Thyroid gland (tissue), 4 donors: ENCODE measurements at regions not wholly inside any gene's neighbourhood (a gene's known extent, or its start where the extent isn't known, plus 50 kb on each side); places are given as distances from the start of the nearest gene placed in this dataset.

ENCODE experiments used
- CTCF ChIP-seq, 6 experiments: fragments of 200-600 bp in 3 of 6; fragments of 450-650 bp in 3 of 6; sonication (generic) in 3 of 6; IDR thresholded peaks; one replicate each; pipeline ENCODE4 v1.5.1; 2016 to 2019; ENCODE audit warnings: antibody characterized with exemption in 6 of 6, mild to moderate bottlenecking in 2 of 6, inconsistent platforms in 1 of 6, moderate library complexity in 1 of 6
- POLR2A ChIP-seq, 2 donors: fragments of 450-650 bp; IDR thresholded peaks; one replicate each; pipeline ENCODE4 v1.6.1; 2017; ENCODE audit warnings: antibody characterized with exemption in 2 of 2, mild to moderate bottlenecking in 2 of 2, moderate library complexity in 1 of 2

- TF ChIP-seq CTCF (IDR thresholded peaks at IDR 0.05) (no peak), POLR2A (IDR thresholded peaks at IDR 0.05) (no peak)
These were observed 619.4 kb upstream of the KLF4 start for GRCh38 chr9:108108852-108109448.
